ENCODE measurements at regions not wholly inside any gene's neighbourhood (a gene's known extent, or its start where the extent isn't known, plus 50 kb on each side); places are given as distances from the start of the nearest gene placed in this dataset.

DNA sequence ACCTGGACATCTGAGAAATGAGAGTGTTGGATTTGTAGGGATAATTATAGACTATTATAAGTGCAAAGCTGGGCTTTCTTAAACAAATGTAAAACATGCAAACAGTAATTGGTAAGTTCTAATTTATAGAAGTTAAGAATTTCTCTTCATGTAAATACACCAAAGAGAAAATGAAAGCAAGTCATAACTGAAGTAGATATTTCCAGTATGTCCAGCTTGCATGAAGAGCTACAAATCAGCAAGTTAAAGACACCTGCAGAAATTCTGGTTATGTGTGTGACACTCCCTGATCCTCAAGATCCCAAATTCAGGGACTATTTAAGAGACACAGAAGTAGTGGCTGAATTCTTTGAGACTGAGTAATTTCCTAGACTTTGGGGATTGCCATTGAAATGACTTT, 308.9 kb downstream of the TLE4 start:
- dilution Hi-C loops (cut with MboI; ENCODE audit: extremely low pct_ligation_motif_present, low sequenced_read_pairs), result no loop called here
- no peak overlapping the region for H3K9ac ChIP-seq (ENCODE audit: control insufficient read depth, extremely low read depth, insufficient read depth, low read length)
- H3K27ac ChIP-seq (ENCODE audit: control insufficient read depth, insufficient read depth, low read length), result no peak overlapping the region
- DNase-seq (ENCODE audit: low read depth, low spot score) (no peak), FAIRE-seq (no peak)
- H3K4me1 ChIP-seq (ENCODE audit: control insufficient read depth, extremely low read depth, insufficient read depth, low read length), result no peaks in the 10 kb centered on the region
- no peak for TF ChIP-seq EZH2 (IDR thresholded peaks at IDR 0.05; ENCODE audit: low read length)
- no peak for TF ChIP-seq CTCF (optimal IDR thresholded peaks at IDR 0.05 in 1 of 3, IDR thresholded peaks at IDR 0.05 in 1 of 3, conservative IDR thresholded peaks at IDR 0.05 in 1 of 3; ENCODE audit: extremely low read depth in 1 of 3, insufficient read depth in 2 of 3, low read length in 3 of 3)
- H2AFZ ChIP-seq (ENCODE audit: control insufficient read depth, low read length), result no peak overlapping the region
- no peaks in the 10 kb centered on the region for H3K9me3 ChIP-seq (ENCODE audit: control insufficient read depth, low read depth, low read length)
- H4K20me1 ChIP-seq (ENCODE audit: control insufficient read depth, extremely low read depth, insufficient read depth, low read length), result no peaks in the 10 kb centered on the region
- no peaks in the 10 kb centered on the region for H3K9me1 ChIP-seq (ENCODE audit: control insufficient read depth, extremely low read depth, insufficient read depth, low read length)
- no peaks in the 10 kb centered on the region for H3K27me3 ChIP-seq (ENCODE audit: control insufficient read depth, extremely low read depth, insufficient read depth, low read length)
- no peak overlapping the region for H3K4me3 ChIP-seq (ENCODE audit: control insufficient read depth in 2 of 3, extremely low read depth in 1 of 3, insufficient read depth in 2 of 3, low read depth in 1 of 3, low read length in 3 of 3)
- no peak overlapping the region for H3K4me2 ChIP-seq (ENCODE audit: control insufficient read depth, extremely low read depth, insufficient read depth, low read depth, low read length)
- no peaks in the 10 kb centered on the region for H3K36me3 ChIP-seq (ENCODE audit: control insufficient read depth in 2 of 2, extremely low read depth in 1 of 2, insufficient read depth in 2 of 2, low read length in 2 of 2)
- H3K79me2 ChIP-seq (ENCODE audit: control insufficient read depth, insufficient read depth, low read length), result no peaks in the 10 kb centered on the region

DNA sequence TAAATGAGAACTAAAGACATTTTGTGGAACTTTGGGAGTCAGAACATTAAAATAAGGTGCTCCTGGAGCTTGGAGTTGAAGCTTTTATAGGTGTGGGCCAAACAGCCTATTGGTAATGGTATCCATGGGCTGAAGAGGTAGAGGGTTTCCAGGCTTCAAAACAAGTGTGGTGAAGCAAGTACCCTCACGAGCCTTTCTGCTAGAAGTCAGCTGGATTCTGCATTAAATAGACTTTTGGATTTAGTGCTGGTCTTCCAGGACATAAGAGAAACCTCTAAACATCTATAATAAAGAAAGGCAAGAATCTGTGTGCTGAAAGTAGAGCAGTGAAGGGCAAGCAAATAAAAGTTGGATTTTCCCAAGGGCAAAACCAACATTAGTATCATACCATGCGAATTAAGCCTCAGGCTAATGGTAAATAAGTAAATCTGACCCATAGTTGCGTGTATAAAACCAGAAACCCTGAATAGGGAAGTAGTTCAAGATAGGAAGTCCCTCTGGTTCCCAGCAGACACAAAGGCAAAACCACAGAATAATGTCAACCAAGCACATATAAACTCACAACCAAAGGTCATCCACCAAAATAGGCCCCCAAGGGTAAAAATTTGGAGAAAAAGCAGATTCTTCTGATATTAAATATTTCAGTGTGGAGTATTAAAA, 306.3 kb downstream of the TLE4 start:
- H4K20me1 ChIP-seq (ENCODE audit: control insufficient read depth, extremely low read depth, insufficient read depth, low read length), result no peaks in the 10 kb centered on the region
- no peaks in the 10 kb centered on the region for H3K79me2 ChIP-seq (ENCODE audit: control insufficient read depth, insufficient read depth, low read length)
- no peaks in the 10 kb centered on the region for H3K4me1 ChIP-seq (ENCODE audit: control insufficient read depth, extremely low read depth, insufficient read depth, low read length)
- H2AFZ ChIP-seq (ENCODE audit: control insufficient read depth, low read length), result no peak overlapping the region
- no peak overlapping the region for H3K27ac ChIP-seq (ENCODE audit: control insufficient read depth, insufficient read depth, low read length)
- H3K4me3 ChIP-seq (ENCODE audit: control insufficient read depth in 2 of 3, extremely low read depth in 1 of 3, insufficient read depth in 2 of 3, low read depth in 1 of 3, low read length in 3 of 3), result no peak overlapping the region
- H3K27me3 ChIP-seq (ENCODE audit: control insufficient read depth, extremely low read depth, insufficient read depth, low read length), result no peaks in the 10 kb centered on the region
- TF ChIP-seq CTCF (optimal IDR thresholded peaks at IDR 0.05 in 1 of 3, IDR thresholded peaks at IDR 0.05 in 1 of 3, conservative IDR thresholded peaks at IDR 0.05 in 1 of 3; ENCODE audit: extremely low read depth in 1 of 3, insufficient read depth in 2 of 3, low read length in 3 of 3) (no peak), EZH2 (IDR thresholded peaks at IDR 0.05; ENCODE audit: low read length) (no peak)
- no peaks in the 10 kb centered on the region for H3K9me1 ChIP-seq (ENCODE audit: control insufficient read depth, extremely low read depth, insufficient read depth, low read length)
- H3K9me3 ChIP-seq (ENCODE audit: control insufficient read depth, low read depth, low read length), result no peaks in the 10 kb centered on the region
- no peak overlapping the region for H3K9ac ChIP-seq (ENCODE audit: control insufficient read depth, extremely low read depth, insufficient read depth, low read length)
- FAIRE-seq, result no peak
- DNase-seq (ENCODE audit: low read depth, low spot score), result no peak
- dilution Hi-C loops (cut with MboI; ENCODE audit: extremely low pct_ligation_motif_present, low sequenced_read_pairs), result no loop called here
- no peaks in the 10 kb centered on the region for H3K36me3 ChIP-seq (ENCODE audit: control insufficient read depth in 2 of 2, extremely low read depth in 1 of 2, insufficient read depth in 2 of 2, low read length in 2 of 2)
- H3K4me2 ChIP-seq (ENCODE audit: control insufficient read depth, extremely low read depth, insufficient read depth, low read depth, low read length), result no peak overlapping the region
